Left lung (tissue), 4 donors: ENCODE measurements at regions not wholly inside any gene's neighbourhood (a gene's known extent, or its start where the extent isn't known, plus 50 kb on each side); places are given as distances from the start of the nearest gene placed in this dataset.
A peak's percentile ranks its signal among the peaks of the same experiment; 100 is the strongest.
"Not testable (repeated sequence)": the region's sequence is repeated elsewhere in the genome, so short reads cannot be mapped to it uniquely, and the experiment has no call there.

Experiments
- ATAC-seq: fragments of 200-7000 bp; cut with Tn5 transposase; one replicate; pipeline ENCODE4 v1.9.1; 2020; ENCODE audit warnings: moderate library complexity
- DNase-seq, 4 donors: peaks; one replicate each; pipeline ENCODE4 v3.0.0-alpha.2; 2013 to 2020
- H3K27ac ChIP-seq, 2 donors: fragments of 200-600 bp; sonication (generic) in 1 of 2; one replicate each; pipeline versions ENCODE4 v1.5.0 to v1.8.0; 2020 to 2021
- H3K27me3 ChIP-seq, 2 donors: fragments of 200-600 bp; sonication (generic) in 1 of 2; one replicate each; pipeline versions ENCODE4 v1.5.0 to v1.8.0; 2020 to 2021
- H3K36me3 ChIP-seq, 2 donors: fragments of 200-600 bp; sonication (generic) in 1 of 2; one replicate each; pipeline versions ENCODE4 v1.5.0 to v1.8.0; 2020 to 2021
- H3K4me1 ChIP-seq, 2 donors: fragments of 200-600 bp; one replicate each; pipeline ENCODE4 v1.8.0; 2021
- H3K4me3 ChIP-seq, 2 donors: fragments of 200-600 bp; sonication (generic) in 1 of 2; one replicate each; pipeline versions ENCODE4 v1.5.0 to v1.8.0; 2020 to 2021; ENCODE audit warnings: mild to moderate bottlenecking in 1 of 2
- H3K9me3 ChIP-seq, 2 donors: fragments of 200-600 bp; sonication (generic) in 1 of 2; one replicate each; pipeline versions ENCODE4 v1.5.0 to v1.8.0; 2020 to 2021
- CTCF ChIP-seq, 2 donors: fragments of 200-600 bp; sonication (generic) in 1 of 2; IDR thresholded peaks; one replicate each; pipeline versions ENCODE4 v1.5.0 to v1.8.0; 2021; ENCODE audit warnings: antibody characterized with exemption in 2 of 2
- intact Hi-C, 2 donors: fragments of 100-400 bp; cut with DNase I; formaldehyde crosslinking; loops; one replicate each; pipeline versions ENCODE4 v1.11.2 to v1.14.2; 2022
- donor health status: DM: no; HTN: yes; CAD: no.
- donor health status: DM: no; HTN: no; CAD: no.

DNA sequence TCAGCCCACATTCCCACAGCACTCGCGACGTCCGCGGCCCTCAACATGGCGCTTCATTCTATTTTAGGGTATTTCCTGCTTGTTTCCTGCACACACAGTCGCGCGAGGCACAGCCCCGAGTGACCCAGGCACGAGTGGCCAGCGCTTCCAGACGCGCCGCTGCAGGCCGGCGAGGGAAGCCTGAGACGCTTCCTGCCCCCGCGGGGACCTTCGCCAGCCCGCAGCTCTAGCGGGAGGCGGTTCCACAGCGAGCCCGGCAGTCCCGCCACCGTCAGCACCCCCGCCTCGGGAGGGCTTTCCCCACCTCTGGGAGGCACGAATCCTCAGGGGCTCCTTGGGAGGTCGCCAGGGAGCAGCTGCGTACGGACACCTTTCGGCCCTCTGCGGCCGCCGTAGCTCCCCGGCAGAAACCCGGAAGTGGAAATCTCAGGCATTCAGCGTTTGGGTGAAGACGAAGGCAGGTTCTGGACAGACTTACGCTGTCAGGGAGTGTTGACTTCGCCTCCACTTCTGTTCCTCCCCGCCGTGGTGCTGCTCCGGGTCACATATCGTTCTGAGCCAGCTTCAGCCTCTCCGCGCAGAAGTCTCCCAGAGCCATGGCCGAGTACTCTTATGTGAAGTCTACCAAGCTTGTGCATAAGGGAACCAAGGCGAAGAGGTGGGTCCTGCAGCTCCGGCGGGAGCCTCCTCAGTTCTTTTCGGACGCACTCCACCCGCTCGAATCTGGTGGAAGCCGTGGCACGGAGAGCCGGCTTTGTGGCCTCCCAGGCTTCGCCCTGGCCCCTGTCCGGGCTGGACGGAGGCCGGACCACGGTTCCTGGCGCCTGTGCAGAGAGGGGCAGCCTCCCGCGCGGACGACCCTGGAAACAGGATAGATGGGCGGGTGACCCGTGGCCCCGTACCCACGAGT lies 2925.9 kb upstream of the OR11H1 start:
- no peak overlapping the region for H3K27ac ChIP-seq
- H3K4me1 ChIP-seq = no peaks in the 10 kb centered on the region
- DNase-seq = peak in 1 of 4 donors; percentile 85
- no peaks in the 10 kb centered on the region for H3K36me3 ChIP-seq
- no peak overlapping the region for H3K4me3 ChIP-seq
- ATAC-seq = no peak
- no peak for TF ChIP-seq CTCF (IDR thresholded peaks at IDR 0.05)
- intact Hi-C loops = no loop called here
- no peaks in the 10 kb centered on the region for H3K27me3 ChIP-seq
- peaks cover 5 to 63% of the 10 kb centered on the region in 2 donors for H3K9me3 ChIP-seq

DNA sequence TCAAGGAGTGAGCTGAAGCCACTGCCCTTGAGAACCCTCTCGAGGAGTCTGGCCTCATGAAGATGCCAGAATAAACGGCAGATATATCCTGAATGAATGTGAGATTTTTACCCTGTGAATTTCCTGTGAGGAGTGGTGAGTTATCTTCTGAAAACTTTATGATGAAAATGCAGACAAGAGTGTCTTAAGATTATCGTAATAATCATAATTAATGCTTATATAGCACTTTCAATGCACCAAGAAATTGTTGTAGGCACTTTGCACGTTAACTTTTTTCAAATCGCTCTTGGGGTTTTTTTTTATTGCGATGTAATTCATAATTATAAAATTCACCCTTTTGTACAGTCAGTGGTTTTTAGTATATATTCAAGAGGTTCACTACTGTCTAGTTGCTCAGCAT lies 2924.6 kb upstream of the OR11H1 start:
- H3K4me3 ChIP-seq, DNase-seq, H3K4me1 ChIP-seq, H3K36me3 ChIP-seq, intact Hi-C loops, H3K27me3 ChIP-seq, ATAC-seq, H3K27ac ChIP-seq: not testable (repeated sequence)
- peaks cover 0 to 55% of the 10 kb centered on the region in 2 donors for H3K9me3 ChIP-seq

DNA sequence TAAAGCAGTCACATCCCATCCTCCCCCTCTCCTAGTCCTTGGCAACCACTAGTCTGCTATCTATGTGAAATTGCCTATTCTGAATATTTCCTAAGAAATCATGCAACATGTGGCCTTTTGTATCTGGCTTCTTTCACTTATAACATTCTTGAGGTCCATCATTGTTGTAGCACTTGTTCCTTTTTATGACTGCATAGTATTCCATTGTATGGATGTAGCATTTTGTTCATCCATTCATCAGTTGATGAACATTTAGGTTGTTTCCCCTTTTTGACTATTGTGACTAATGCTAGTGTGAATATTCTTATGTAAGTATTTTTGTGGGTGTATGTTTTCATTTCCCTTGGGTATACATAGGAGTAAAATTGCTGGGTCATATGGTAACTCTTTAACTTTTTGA lies 2924.2 kb upstream of the OR11H1 start:
- H3K4me3 ChIP-seq, ATAC-seq, DNase-seq, H3K27ac ChIP-seq, intact Hi-C loops, H3K4me1 ChIP-seq, H3K36me3 ChIP-seq, H3K27me3 ChIP-seq: not testable (repeated sequence)
- H3K9me3 ChIP-seq = peaks cover 0 to 55% of the 10 kb centered on the region in 2 donors

DNA sequence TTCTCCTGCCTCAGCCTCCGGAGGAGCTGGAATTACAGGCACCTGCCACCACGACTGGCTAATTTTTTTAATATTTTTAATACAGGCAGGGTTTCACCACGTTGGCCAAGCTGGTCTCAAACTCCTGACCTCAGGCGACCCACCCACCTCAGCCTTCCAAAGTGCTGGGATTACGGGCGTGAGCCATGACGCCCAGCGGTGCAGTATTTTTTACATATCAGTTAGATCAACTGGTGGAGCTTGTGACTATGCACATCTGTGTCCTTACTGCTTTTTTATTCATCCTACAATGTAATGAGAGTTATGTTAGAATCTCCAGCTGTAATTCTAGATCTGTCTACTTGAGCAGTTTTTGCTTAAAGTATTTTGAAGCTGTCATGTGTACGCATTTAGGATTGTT lies 2919.5 kb upstream of the OR11H1 start:
- H3K36me3 ChIP-seq, H3K27me3 ChIP-seq, H3K4me1 ChIP-seq, H3K27ac ChIP-seq, intact Hi-C loops, H3K4me3 ChIP-seq, ATAC-seq, DNase-seq: not testable (repeated sequence)
- peaks cover 0 to 45% of the 10 kb centered on the region in 2 donors for H3K9me3 ChIP-seq

GRCh38 chr22:12613199-12613598 lies 2914.8 kb upstream of the OR11H1 start:
- no peak for TF ChIP-seq CTCF (IDR thresholded peaks at IDR 0.05)
- Histone ChIP-seq H3K36me3 (no peaks in the 10 kb centered on the region), H3K4me3 (no peak overlapping the region), H3K9me3 (peaks cover 0 to 53% of the 10 kb centered on the region in 2 donors), H3K27ac (no peak overlapping the region), H3K4me1 (no peaks in the 10 kb centered on the region), H3K27me3 (no peaks in the 10 kb centered on the region)
- ATAC-seq (no peak), DNase-seq (no peak)
- intact Hi-C loops = no loop called here

- H3K36me3 ChIP-seq, intact Hi-C loops, H3K27me3 ChIP-seq, DNase-seq, H3K4me3 ChIP-seq, H3K4me1 ChIP-seq, H3K27ac ChIP-seq, ATAC-seq: not testable (repeated sequence)
- H3K9me3 ChIP-seq = peaks cover 0 to 50% of the 10 kb centered on the region in 2 donors
Observed at GRCh38 chr22:12613907-12614306, 2914.1 kb upstream of the OR11H1 start.

GRCh38 chr22:12626894-12627293 lies 2901.1 kb upstream of the OR11H1 start:
- H3K4me1 ChIP-seq, H3K27ac ChIP-seq, DNase-seq, H3K36me3 ChIP-seq, H3K4me3 ChIP-seq, ATAC-seq, H3K27me3 ChIP-seq, intact Hi-C loops: not testable (repeated sequence)
- H3K9me3 ChIP-seq = peaks cover 0 to 47% of the 10 kb centered on the region in 2 donors

GRCh38 chr22:12629815-12630214 lies 2898.2 kb upstream of the OR11H1 start:
- H3K4me3 ChIP-seq, DNase-seq, ATAC-seq, H3K36me3 ChIP-seq, H3K4me1 ChIP-seq, H3K27me3 ChIP-seq, H3K27ac ChIP-seq, intact Hi-C loops: not testable (repeated sequence)
- H3K9me3 ChIP-seq = peaks cover 0 to 60% of the 10 kb centered on the region in 2 donors

DNA sequence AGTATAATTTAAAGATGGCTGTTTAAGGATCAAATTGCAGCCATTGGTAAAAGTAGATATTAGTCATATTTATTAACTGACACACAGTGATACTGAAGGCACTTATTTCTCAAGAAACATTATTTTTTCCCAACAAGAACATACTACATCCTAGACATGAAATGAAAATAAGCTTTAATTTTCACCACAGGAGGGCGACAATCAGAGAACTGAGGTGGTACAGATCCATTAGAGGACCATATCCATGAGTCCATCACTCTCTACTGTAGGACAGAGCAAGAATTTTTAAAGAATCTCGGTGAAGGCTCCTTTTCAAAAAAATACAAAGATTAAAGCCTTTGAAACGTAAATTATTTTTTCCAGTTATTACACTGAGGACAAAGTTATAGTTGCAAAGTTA lies 2897.0 kb upstream of the OR11H1 start:
- H3K9me3 ChIP-seq = peaks cover 0 to 71% of the 10 kb centered on the region in 2 donors
- H3K36me3 ChIP-seq, intact Hi-C loops, ATAC-seq, H3K4me3 ChIP-seq, H3K27ac ChIP-seq, DNase-seq, H3K27me3 ChIP-seq, H3K4me1 ChIP-seq: not testable (repeated sequence)

- H3K9me3 ChIP-seq = peaks cover 0 to 67% of the 10 kb centered on the region in 2 donors
- ATAC-seq, H3K27me3 ChIP-seq, intact Hi-C loops, H3K36me3 ChIP-seq, H3K4me1 ChIP-seq, H3K4me3 ChIP-seq, DNase-seq, H3K27ac ChIP-seq: not testable (repeated sequence)
Observed at GRCh38 chr22:12637566-12638166, 2890.3 kb upstream of the OR11H1 start.

DNA sequence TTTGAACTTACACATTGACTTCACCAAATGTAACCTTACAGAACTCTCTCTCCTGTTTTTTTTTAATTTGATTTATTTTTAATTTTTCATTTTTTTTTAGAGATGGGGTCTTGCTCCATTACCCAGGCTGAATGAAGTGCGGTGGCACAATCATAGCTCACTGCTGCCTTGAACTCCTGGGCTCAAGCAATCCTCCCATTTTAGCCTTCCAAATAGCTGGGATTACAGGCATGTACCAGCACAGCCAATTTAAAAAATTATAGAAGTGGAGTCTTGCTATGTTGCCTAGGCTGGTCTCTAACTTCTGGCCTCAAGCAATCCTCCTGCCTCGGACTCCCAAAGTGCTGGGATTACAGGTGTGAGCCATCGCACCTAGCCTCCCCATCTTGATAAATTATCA lies 2889.7 kb upstream of the OR11H1 start:
- H3K9me3 ChIP-seq = peaks cover 0 to 62% of the 10 kb centered on the region in 2 donors
- intact Hi-C loops, H3K27ac ChIP-seq, DNase-seq, H3K27me3 ChIP-seq, H3K4me1 ChIP-seq, ATAC-seq, H3K36me3 ChIP-seq, H3K4me3 ChIP-seq: not testable (repeated sequence)
